ENCODE measurements at regions not wholly inside any gene's neighbourhood (a gene's known extent, or its start where the extent isn't known, plus 50 kb on each side); places are given as distances from the start of the nearest gene placed in this dataset.

GRCh38 chr10:24039315-24039714 is 169.6 kb upstream of the KIAA1217 start:
- no peak overlapping the region for H3K4me2 ChIP-seq (ENCODE audit: insufficient read depth, low read length)
- no peak for DNase-seq (ENCODE audit: low read depth, low spot score)
- FAIRE-seq, result no peak
- ChIA-PET POLR2A (no interaction called here), CTCF (no interaction called here)
- H3K27ac ChIP-seq (ENCODE audit: insufficient read depth, low read depth, low read length), result no peak overlapping the region
- H3K9me3 ChIP-seq (replicated peaks; ENCODE audit: control insufficient read depth, insufficient read depth, low read length), result no peaks in the 10 kb centered on the region
- intact Hi-C loops (cut with micrococcal nuclease), result no loop called here
- H3K27me3 ChIP-seq (ENCODE audit: control insufficient read depth in 2 of 2, insufficient read depth in 2 of 2, low read length in 2 of 2), result no peaks in the 10 kb centered on the region
- H2AFZ ChIP-seq (ENCODE audit: low read depth, low read length), result no peak overlapping the region
- no peaks in the 10 kb centered on the region for H3K79me2 ChIP-seq (ENCODE audit: control insufficient read depth, insufficient read depth, low read length)
- TF ChIP-seq POLR2AphosphoS5 (IDR thresholded peaks at IDR 0.05; ENCODE audit: insufficient read depth, low read depth, low read length), result no peak
- TF ChIP-seq JUN (IDR thresholded peaks at IDR 0.05; ENCODE audit: borderline replicate concordance, insufficient read depth, insufficient read length, low read depth), result no peak
- no peak for TF ChIP-seq MAX (IDR thresholded peaks at IDR 0.05; ENCODE audit: insufficient read depth, insufficient read length)
- no peak for TF ChIP-seq FOS (IDR thresholded peaks at IDR 0.05; ENCODE audit: borderline replicate concordance, insufficient read depth, low read length)
- no peak for TF ChIP-seq POLR2A (IDR thresholded peaks at IDR 0.05; ENCODE audit: low read depth, low read length)
- no peak for TF ChIP-seq MYC (IDR thresholded peaks at IDR 0.05; ENCODE audit: low read depth, low read length)
- TF ChIP-seq GATA2 (IDR thresholded peaks at IDR 0.05; ENCODE audit: insufficient read depth, insufficient read length, low read depth, low read length), result no peak
- no peak for TF ChIP-seq CTCF (IDR thresholded peaks at IDR 0.05; ENCODE audit: extremely low read depth in 1 of 2, insufficient read depth in 1 of 2, low read depth in 1 of 2, low read length in 2 of 2)
- no peak for TF ChIP-seq EZH2 (IDR thresholded peaks at IDR 0.05; ENCODE audit: borderline replicate concordance, low read depth, low read length, severe bottlenecking)
- no peaks in the 10 kb centered on the region for H3K4me1 ChIP-seq (ENCODE audit: control insufficient read depth, extremely low read depth, insufficient read depth, low read length)
- dilution Hi-C loops (cut with MboI; ENCODE audit: extremely low pct_ligation_motif_present, low sequenced_read_pairs), result no loop called here
- no peaks in the 10 kb centered on the region for H3K36me3 ChIP-seq (ENCODE audit: control insufficient read depth in 2 of 2, extremely low read depth in 1 of 2, insufficient read depth in 2 of 2, low read length in 2 of 2)
- H3K4me3 ChIP-seq (replicated peaks in 1 of 3; ENCODE audit: insufficient read depth in 1 of 3, low read depth in 1 of 3, low read length in 3 of 3), result no peak overlapping the region
- no TSS peak for BruUV-seq (replicated peaks)
- no peak overlapping the region for H3K9ac ChIP-seq (replicated peaks; ENCODE audit: extremely low read depth, insufficient read depth, low read length)
- H4K20me1 ChIP-seq (replicated peaks; ENCODE audit: control insufficient read depth, extremely low read depth, insufficient read depth, low read length), result no peaks in the 10 kb centered on the region
- H3K9me1 ChIP-seq (replicated peaks; ENCODE audit: control insufficient read depth, extremely low read depth, insufficient read depth, low read length), result no peaks in the 10 kb centered on the region
